Suppressor macrophage treated with lipopolysaccharide for 4 hours (primary cell): ENCODE measurements at regions not wholly inside any gene's neighbourhood (a gene's known extent, or its start where the extent isn't known, plus 50 kb on each side); places are given as distances from the start of the nearest gene placed in this dataset.

Experiments
- DNase-seq: peaks from one replicate; pipeline ENCODE4 v3.0.0-alpha.2; 2020

- DNase-seq, result no peak
These were observed 277.9 kb upstream of the E2F7 start for GRCh38 chr12:77343291-77343690.

GRCh38 chr12:77342253-77342652 is 276.9 kb upstream of the E2F7 start:
- DNase-seq, result no peak

GRCh38 chr12:77339610-77340009 is 274.2 kb upstream of the E2F7 start:
- DNase-seq, result no peak

- DNase-seq, result no peak
These were observed 272.0 kb upstream of the E2F7 start for GRCh38 chr12:77337362-77337761.

GRCh38 chr12:77334806-77335205 is 269.4 kb upstream of the E2F7 start:
- DNase-seq, result no peak

GRCh38 chr12:77328326-77328725 is 263.0 kb upstream of the E2F7 start:
- DNase-seq, result no peak

- peak; percentile 3 for DNase-seq
These were observed 260.3 kb upstream of the E2F7 start for GRCh38 chr12:77325511-77326236.

- peak; percentile 70 for DNase-seq
These were observed 259.5 kb upstream of the E2F7 start for GRCh38 chr12:77324763-77325468.

- DNase-seq, result no peak
These were observed 259.0 kb upstream of the E2F7 start for GRCh38 chr12:77324416-77324762.

GRCh38 chr12:77323788-77324415 is 258.5 kb upstream of the E2F7 start:
- no peak for DNase-seq

GRCh38 chr12:77319166-77319565 is 253.8 kb upstream of the E2F7 start:
- DNase-seq, result no peak

GRCh38 chr12:77315407-77315806 is 250.0 kb upstream of the E2F7 start:
- DNase-seq, result no peak

- no peak for DNase-seq
These were observed 249.1 kb upstream of the E2F7 start for GRCh38 chr12:77314378-77315052.

- DNase-seq, result peak; percentile 42
These were observed 242.7 kb upstream of the E2F7 start for GRCh38 chr12:77308056-77308455.

- DNase-seq, result no peak
These were observed 235.4 kb upstream of the E2F7 start for GRCh38 chr12:77300811-77301210.

GRCh38 chr12:77299910-77300669 is 234.7 kb upstream of the E2F7 start:
- DNase-seq, result peak; percentile 35

- no peak for DNase-seq
These were observed 233.6 kb upstream of the E2F7 start for GRCh38 chr12:77299001-77299400.

GRCh38 chr12:77294016-77294415 is 228.6 kb upstream of the E2F7 start:
- DNase-seq, result no peak

- DNase-seq, result no peak
These were observed 209.6 kb upstream of the E2F7 start for GRCh38 chr12:77274926-77275325.

GRCh38 chr12:77273898-77274297 is 208.5 kb upstream of the E2F7 start:
- DNase-seq, result no peak

GRCh38 chr12:77256956-77257355 is 191.6 kb upstream of the E2F7 start:
- DNase-seq, result no peak

GRCh38 chr12:77253321-77253720 is 188.0 kb upstream of the E2F7 start:
- DNase-seq, result no peak

- DNase-seq, result no peak
These were observed 186.4 kb upstream of the E2F7 start for GRCh38 chr12:77251799-77252198.
